NB4 (cell line): ENCODE measurements at regions not wholly inside any gene's neighbourhood (a gene's known extent, or its start where the extent isn't known, plus 50 kb on each side); places are given as distances from the start of the nearest gene placed in this dataset.

Source experiments
- DNase-seq: peaks from one replicate; pipeline ENCODE4 v3.0.0; 2010; ENCODE audit warnings: low read depth
- H3K4me3 ChIP-seq: one replicate; pipeline ENCODE4 v1.5.1; 2011; ENCODE audit warnings: mild to moderate bottlenecking, low read depth, low read length, moderate library complexity
- MYC ChIP-seq: IDR thresholded peaks from 2 replicates; pipeline ENCODE4 v1.6.1; 2011; ENCODE audit warnings: low read depth, low read length
- POLR2A ChIP-seq: IDR thresholded peaks from 2 replicates; pipeline ENCODE4 v1.6.1; 2011; ENCODE audit warnings: mild to moderate bottlenecking; ENCODE audit not compliant: insufficient read length; ENCODE audit errors: extremely low read depth
- TF ChIP-seq, protein P1 (sequence below): IDR thresholded peaks from 2 replicates; pipeline ENCODE4 v1.6.1; 2011; ENCODE audit warnings: low read depth, low read length
- TF ChIP-seq, protein P2 (sequence below): IDR thresholded peaks from one replicate; pipeline ENCODE4 v1.5.1; 2012; ENCODE audit warnings: low read depth, low read length

GRCh38 chr4:24228692-24229091 lies 338.8 kb upstream of the PPARGC1A start:
- H3K4me3 ChIP-seq, result no peak overlapping the region
- no peak for TF ChIP-seq POLR2A
- TF ChIP-seq, protein P1, sequence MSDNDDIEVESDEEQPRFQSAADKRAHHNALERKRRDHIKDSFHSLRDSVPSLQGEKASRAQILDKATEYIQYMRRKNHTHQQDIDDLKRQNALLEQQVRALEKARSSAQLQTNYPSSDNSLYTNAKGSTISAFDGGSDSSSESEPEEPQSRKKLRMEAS, result no peak
- TF ChIP-seq, protein P2, sequence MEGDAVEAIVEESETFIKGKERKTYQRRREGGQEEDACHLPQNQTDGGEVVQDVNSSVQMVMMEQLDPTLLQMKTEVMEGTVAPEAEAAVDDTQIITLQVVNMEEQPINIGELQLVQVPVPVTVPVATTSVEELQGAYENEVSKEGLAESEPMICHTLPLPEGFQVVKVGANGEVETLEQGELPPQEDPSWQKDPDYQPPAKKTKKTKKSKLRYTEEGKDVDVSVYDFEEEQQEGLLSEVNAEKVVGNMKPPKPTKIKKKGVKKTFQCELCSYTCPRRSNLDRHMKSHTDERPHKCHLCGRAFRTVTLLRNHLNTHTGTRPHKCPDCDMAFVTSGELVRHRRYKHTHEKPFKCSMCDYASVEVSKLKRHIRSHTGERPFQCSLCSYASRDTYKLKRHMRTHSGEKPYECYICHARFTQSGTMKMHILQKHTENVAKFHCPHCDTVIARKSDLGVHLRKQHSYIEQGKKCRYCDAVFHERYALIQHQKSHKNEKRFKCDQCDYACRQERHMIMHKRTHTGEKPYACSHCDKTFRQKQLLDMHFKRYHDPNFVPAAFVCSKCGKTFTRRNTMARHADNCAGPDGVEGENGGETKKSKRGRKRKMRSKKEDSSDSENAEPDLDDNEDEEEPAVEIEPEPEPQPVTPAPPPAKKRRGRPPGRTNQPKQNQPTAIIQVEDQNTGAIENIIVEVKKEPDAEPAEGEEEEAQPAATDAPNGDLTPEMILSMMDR, result no peak
- TF ChIP-seq MYC, result no peak
- DNase-seq, result no peak

GRCh38 chr4:24226667-24227066 lies 336.8 kb upstream of the PPARGC1A start:
- no peak for DNase-seq

GRCh38 chr4:24226023-24226422 lies 336.2 kb upstream of the PPARGC1A start:
- no peak overlapping the region for H3K4me3 ChIP-seq

More at GRCh38 chr4:24226667-24227066, 336.8 kb upstream of the PPARGC1A start:
- no peak overlapping the region for H3K4me3 ChIP-seq
- TF ChIP-seq, protein P1, result no peak
- TF ChIP-seq MYC, result no peak
- TF ChIP-seq, protein P2, result no peak
- no peak for TF ChIP-seq POLR2A

GRCh38 chr4:24224446-24224845 lies 334.6 kb upstream of the PPARGC1A start:
- DNase-seq, result no peak
- TF ChIP-seq MYC (no peak), POLR2A (no peak)
- TF ChIP-seq, protein P2, result no peak
- TF ChIP-seq, protein P1, result no peak
- H3K4me3 ChIP-seq, result no peak overlapping the region

More at GRCh38 chr4:24226023-24226422, 336.2 kb upstream of the PPARGC1A start:
- TF ChIP-seq POLR2A, result no peak
- no peak for TF ChIP-seq MYC
- TF ChIP-seq, protein P1, result no peak
- no peak for DNase-seq

GRCh38 chr4:24219209-24219608 lies 329.4 kb upstream of the PPARGC1A start:
- no peak for DNase-seq
- TF ChIP-seq, protein P1, result no peak
- no peak for TF ChIP-seq MYC
- TF ChIP-seq, protein P2, result no peak
- TF ChIP-seq POLR2A, result no peak
- no peak overlapping the region for H3K4me3 ChIP-seq

DNA sequence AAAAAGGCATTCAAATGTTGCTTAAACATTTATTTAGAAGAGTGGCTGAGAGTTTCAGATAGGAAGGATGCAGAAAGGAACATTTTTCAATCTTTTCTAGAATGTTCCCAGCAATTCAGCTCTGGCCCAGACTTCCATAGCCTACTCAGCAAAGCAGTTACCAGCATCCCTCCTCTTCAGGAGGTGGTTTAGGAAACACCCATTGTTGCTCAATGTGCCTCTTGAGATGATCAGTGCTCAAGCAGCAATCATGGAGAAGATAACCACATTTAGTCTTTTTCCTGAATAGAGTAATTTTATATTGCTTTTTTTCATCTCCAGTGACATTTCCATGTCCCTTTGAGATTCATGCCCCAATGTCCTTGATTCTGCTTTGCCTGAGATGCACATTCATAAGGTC lies 328.7 kb upstream of the PPARGC1A start:
- TF ChIP-seq, protein P1, result no peak
- TF ChIP-seq, protein P2, result no peak
- TF ChIP-seq MYC, result no peak
- TF ChIP-seq POLR2A, result no peak
- DNase-seq, result no peak
- no peak overlapping the region for H3K4me3 ChIP-seq
